HCT116 (cell line): ENCODE measurements at regions not wholly inside any gene's neighbourhood (a gene's known extent, or its start where the extent isn't known, plus 50 kb on each side); places are given as distances from the start of the nearest gene placed in this dataset.

Experiments used
- ATAC-seq: fragments of 200-7000 bp; cut with Tn5 transposase; 2 replicates; pipeline ENCODE4 v1.9.1; 2020; ENCODE audit warnings: mild to moderate bottlenecking, moderate library complexity
- BruUV-seq: library from RNA; stranded (reverse); fragments of 400-500 nt; replicated peaks from 2 replicates; lab custom pipeline; 2021; lab: Mats Ljungman, UMichigan
- CTCF ChIA-PET: fragments of 300-600 bp; sonication (Branson Sonifier 250); formaldehyde crosslinking; loops from one replicate; lab custom pipeline; 2021; ENCODE audit warnings: antibody characterized with exemption; lab: Charles Lee
- POLR2A ChIA-PET: fragments of 300-600, 350-600 bp; sonication (Branson Sonifier 250); formaldehyde crosslinking; loops from one replicate; lab custom pipeline; 2021; ENCODE audit warnings: antibody characterized with exemption; lab: Charles Lee
- RAD21 ChIA-PET, 2 experiments: fragments of 300-600 bp; sonication (Branson Sonifier 250); formaldehyde crosslinking; loops; one replicate each; lab custom pipeline; 2023; ENCODE audit warnings: low total read pairs in 2 of 2; ENCODE audit not compliant: uncharacterized antibody in 2 of 2, unreplicated experiment in 2 of 2, low non-redundant PET in 1 of 2; lab: Charles Lee
- DNase-seq: peaks from one replicate; pipeline ENCODE4 v3.0.0-alpha.2; 2010; ENCODE audit warnings: low read depth, low spot score
- H2AFZ ChIP-seq: fragments of 200-600 bp; shearing (Covaris generic), sonication (generic); 2 replicates; pipeline ENCODE4 v1.6.1; 2017; ENCODE audit warnings: low read depth, mixed run types, mixed read lengths, antibody characterized with exemption, low read length; ENCODE audit not compliant: poor library complexity, severe bottlenecking
- H3K27ac ChIP-seq: 2 replicates; pipeline ENCODE4 v1.5.1; 2012; ENCODE audit warnings: low read depth, low read length
- H3K27me3 ChIP-seq: fragments of 200-600 bp; sonication (generic); 2 replicates; pipeline ENCODE4 v1.6.1; 2016; ENCODE audit warnings: mixed run types, low read length, mixed read lengths; ENCODE audit not compliant: insufficient read depth
- H3K36me3 ChIP-seq, 2 experiments: fragments of 200-500 bp in 1 of 2; fragments of 200-600 bp in 1 of 2; sonication (Bioruptor generic) in 1 of 2; sonication (generic) in 1 of 2; 2 replicates each; pipeline versions ENCODE4 v1.5.1 to v1.6.1; 2014 to 2016; ENCODE audit warnings: low read length in 2 of 2, inconsistent platforms in 1 of 2, mixed read lengths in 1 of 2, mixed run types in 1 of 2; ENCODE audit not compliant: insufficient read depth in 2 of 2, control insufficient read depth in 1 of 2
- H3K4me1 ChIP-seq, 2 experiments: fragments of 200-600 bp in 1 of 2; sonication (generic) in 1 of 2; 2 replicates each; pipeline versions ENCODE4 v1.5.1 to v1.6.1; 2012 to 2017; ENCODE audit warnings: low read length in 2 of 2, inconsistent platforms in 1 of 2, mild to moderate bottlenecking in 1 of 2, mixed read lengths in 1 of 2, mixed run types in 1 of 2, moderate library complexity in 1 of 2; ENCODE audit not compliant: insufficient read depth in 2 of 2, control insufficient read depth in 1 of 2
- H3K4me2 ChIP-seq: fragments of 200-600 bp; sonication (generic); 2 replicates; pipeline ENCODE4 v1.6.1; 2017; ENCODE audit warnings: mixed run types, low read length, mixed read lengths
- H3K4me3 ChIP-seq, 2 experiments: fragments of 200-600 bp in 1 of 2; sonication (generic) in 1 of 2; replicated peaks in 1 of 2; 2 replicates each; pipeline ENCODE4 v1.5.1; 2011 to 2016; ENCODE audit warnings: low read length in 2 of 2, control low read depth in 1 of 2, low read depth in 1 of 2, mild to moderate bottlenecking in 1 of 2, mixed read lengths in 1 of 2, mixed run types in 1 of 2
- H3K79me2 ChIP-seq: fragments of 200-600 bp; sonication (generic); 2 replicates; pipeline ENCODE4 v1.6.1; 2017; ENCODE audit warnings: mild to moderate bottlenecking, mixed run types, low read length, moderate library complexity, mixed read lengths; ENCODE audit not compliant: insufficient read depth
- H3K9ac ChIP-seq: fragments of 200-600 bp; sonication (generic); 2 replicates; pipeline ENCODE4 v1.6.1; 2016; ENCODE audit warnings: low read length, mixed read lengths
- H3K9me2 ChIP-seq: fragments of 200-600 bp; sonication (generic), shearing (Covaris generic); 2 replicates; pipeline ENCODE4 v1.6.1; 2017; ENCODE audit warnings: mixed run types, mild to moderate bottlenecking, moderate library complexity; ENCODE audit not compliant: insufficient read depth
- H3K9me3 ChIP-seq, 2 experiments: fragments of 200-500 bp in 1 of 2; fragments of 200-600 bp in 1 of 2; sonication (Bioruptor generic) in 1 of 2; sonication (generic) in 1 of 2; 2 replicates each; pipeline ENCODE4 v1.6.1; 2014 to 2017; ENCODE audit warnings: low read length in 2 of 2, mixed read lengths in 2 of 2, inconsistent platforms in 1 of 2, low read depth in 1 of 2, mild to moderate bottlenecking in 1 of 2, mixed run types in 1 of 2, moderate library complexity in 1 of 2; ENCODE audit not compliant: control insufficient read depth in 1 of 2, insufficient read depth in 1 of 2
- H4K20me1 ChIP-seq: fragments of 200-600 bp; sonication (generic), shearing (Covaris generic); 2 replicates; pipeline ENCODE4 v1.6.1; 2017; ENCODE audit warnings: mixed run types, mild to moderate bottlenecking, moderate library complexity; ENCODE audit not compliant: insufficient read depth
- EZH2phosphoT487 ChIP-seq: fragments of 200-600 bp; IDR thresholded peaks from 2 replicates; pipeline ENCODE4 v1.6.1; 2018; ENCODE audit warnings: antibody characterized with exemption, borderline replicate concordance
- POLR2AphosphoS5 ChIP-seq: IDR thresholded peaks from 2 replicates; pipeline ENCODE4 v1.6.1; 2011; ENCODE audit warnings: mild to moderate bottlenecking, low read depth, low read length, moderate library complexity
- RAD21 ChIP-seq: IDR thresholded peaks from 2 replicates; pipeline ENCODE4 v1.6.1; 2012; ENCODE audit warnings: low read depth, mild to moderate bottlenecking
- YY1 ChIP-seq: IDR thresholded peaks from 2 replicates; pipeline ENCODE4 v1.6.1; 2011; ENCODE audit warnings: low read length, low read depth, moderate library complexity, mild to moderate bottlenecking; ENCODE audit not compliant: insufficient replicate concordance; ENCODE audit errors: extremely low read depth
- intact Hi-C: fragments of 100-400 bp; cut with micrococcal nuclease; formaldehyde crosslinking; loops from 2 replicates; pipeline ENCODE4 v1.10.0; 2022
- TF ChIP-seq, protein P1 (sequence below), 3 experiments: fragments of 200-600 bp in 1 of 3; sonication (generic) in 1 of 3; IDR thresholded peaks in 2 of 3; conservative IDR thresholded peaks in 1 of 3; 2 replicates each; pipeline ENCODE4 v1.5.1; 2012 to 2017; ENCODE audit warnings: low read depth in 2 of 3, low read length in 2 of 3, antibody characterized with exemption in 1 of 3, borderline replicate concordance in 1 of 3, control low read depth in 1 of 3, mild to moderate bottlenecking in 1 of 3, mixed read lengths in 1 of 3, mixed run types in 1 of 3, moderate library complexity in 1 of 3; ENCODE audit not compliant: insufficient read depth in 1 of 3

DNA sequence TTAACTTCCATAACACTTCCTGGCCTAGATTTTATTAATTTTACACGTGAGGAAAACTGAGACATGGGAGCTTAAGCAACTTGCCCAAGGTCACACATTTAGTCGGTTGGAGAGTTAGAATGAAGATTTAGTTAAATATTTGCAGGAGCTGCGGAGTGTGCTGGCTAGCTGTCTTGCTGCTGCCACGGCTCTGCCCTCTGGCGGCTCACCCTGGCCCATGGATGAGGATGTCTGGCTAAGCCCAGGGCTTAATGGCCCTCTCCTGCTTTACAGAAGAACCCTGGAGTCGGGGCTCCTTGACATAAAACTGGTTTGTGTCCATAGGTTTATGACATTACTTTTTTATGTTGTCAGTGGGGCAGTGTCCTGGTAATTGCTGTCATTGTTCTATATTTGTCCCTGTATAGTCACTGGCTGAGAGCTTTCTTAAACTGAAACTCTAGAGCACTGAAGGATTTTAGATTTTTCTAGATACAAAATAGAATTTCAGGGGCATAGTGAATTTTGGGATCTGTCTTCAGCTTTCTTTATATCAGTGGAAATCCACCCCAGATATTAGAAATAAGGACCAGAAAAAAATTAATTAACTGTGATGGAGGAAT lies 88.9 kb upstream of the WLS start:
- POLR2A ChIA-PET = interaction anchor here (0.6 to 1.4 kb wide), 3 partner anchors 109 to 201 kb away, joined by 3 to 5 read pairs (median 5); no protein-coding TSS in a partner anchor
- CTCF ChIA-PET = interaction anchor here (0.9 to 4.7 kb wide), 7 partner anchors 9 to 555 kb away, joined by 3 to 60 read pairs (median 4); no protein-coding TSS in a partner anchor
- TF ChIP-seq EZH2phosphoT487 (no peak), YY1 (peak; percentile 43), POLR2AphosphoS5 (no peak), RAD21 (peak; percentile 85)
- TF ChIP-seq, protein P1, sequence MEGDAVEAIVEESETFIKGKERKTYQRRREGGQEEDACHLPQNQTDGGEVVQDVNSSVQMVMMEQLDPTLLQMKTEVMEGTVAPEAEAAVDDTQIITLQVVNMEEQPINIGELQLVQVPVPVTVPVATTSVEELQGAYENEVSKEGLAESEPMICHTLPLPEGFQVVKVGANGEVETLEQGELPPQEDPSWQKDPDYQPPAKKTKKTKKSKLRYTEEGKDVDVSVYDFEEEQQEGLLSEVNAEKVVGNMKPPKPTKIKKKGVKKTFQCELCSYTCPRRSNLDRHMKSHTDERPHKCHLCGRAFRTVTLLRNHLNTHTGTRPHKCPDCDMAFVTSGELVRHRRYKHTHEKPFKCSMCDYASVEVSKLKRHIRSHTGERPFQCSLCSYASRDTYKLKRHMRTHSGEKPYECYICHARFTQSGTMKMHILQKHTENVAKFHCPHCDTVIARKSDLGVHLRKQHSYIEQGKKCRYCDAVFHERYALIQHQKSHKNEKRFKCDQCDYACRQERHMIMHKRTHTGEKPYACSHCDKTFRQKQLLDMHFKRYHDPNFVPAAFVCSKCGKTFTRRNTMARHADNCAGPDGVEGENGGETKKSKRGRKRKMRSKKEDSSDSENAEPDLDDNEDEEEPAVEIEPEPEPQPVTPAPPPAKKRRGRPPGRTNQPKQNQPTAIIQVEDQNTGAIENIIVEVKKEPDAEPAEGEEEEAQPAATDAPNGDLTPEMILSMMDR (IDR thresholded peaks at IDR 0.05 in 2 of 3, conservative IDR thresholded peaks at IDR 0.05 in 1 of 3; ENCODE audit: borderline replicate concordance in 1 of 3, insufficient read depth in 1 of 3, low read depth in 2 of 3, low read length in 2 of 3) = peak; percentile 72 to 91 (median 78)
- Histone ChIP-seq H4K20me1 (no peaks in the 10 kb centered on the region), H3K4me1 (peaks cover 40 to 43% of the 10 kb centered on the region in 2 experiments), H3K9ac (no peak overlapping the region), H3K4me2 (peak overlapping the region; percentile 57), H3K79me2 (no peaks in the 10 kb centered on the region), H3K4me3 (no peak overlapping the region), H3K9me2 (no peaks in the 10 kb centered on the region), H3K27ac (no peak overlapping the region), H3K9me3 (no peaks in the 10 kb centered on the region), H3K36me3 (no peaks in the 10 kb centered on the region), H2AFZ (peak overlapping the region; percentile 77), H3K27me3 (no peaks in the 10 kb centered on the region)
- BruUV-seq = no TSS peak
- RAD21 ChIA-PET = interaction anchor here (0.8 to 1.8 kb wide), 4 partner anchors 22 to 204 kb away, joined by 3 to 12 read pairs (median 6); no protein-coding TSS in a partner anchor
- DNase-seq = no peak
- peak; percentile 69 for ATAC-seq
- intact Hi-C loops = loop anchor here (1.0 to 5.0 kb wide), 2 partner anchors 149 to 201 kb away; no protein-coding TSS in a partner anchor
